HepG2 (cell line): ENCODE measurements at regions not wholly inside any gene's neighbourhood (a gene's known extent, or its start where the extent isn't known, plus 50 kb on each side); places are given as distances from the start of the nearest gene placed in this dataset.
"Not testable (repeated sequence)": the region's sequence is repeated elsewhere in the genome, so short reads cannot be mapped to it uniquely, and the experiment has no call there.

Experiments
- ATAC-seq: fragments of 200-7000 bp; cut with Tn5 transposase; 3 replicates; pipeline ENCODE4 v1.9.1; 2020; ENCODE audit warnings: mild to moderate bottlenecking, moderate library complexity
- BruUV-seq: library from RNA; stranded (reverse); fragments of 400-500 nt; replicated peaks from 2 replicates; lab custom pipeline; 2021; lab: Mats Ljungman, UMichigan
- CTCF ChIA-PET: fragments of 300-600 bp; formaldehyde crosslinking; extraction: SDS; loops from one replicate; lab custom pipeline; 2021; ENCODE audit warnings: low total read pairs, inconsistent platforms, low intra/inter-chr PET ratio; lab: Yijun Ruan, JAX
- POLR2A ChIA-PET: fragments of 350-600 bp; sonication (Branson Sonifier 250); formaldehyde crosslinking; loops from one replicate; lab custom pipeline; 2020; ENCODE audit warnings: antibody characterized with exemption, inconsistent platforms; lab: Yijun Ruan, JAX
- DNase-seq: peaks from one replicate; pipeline ENCODE4 v3.0.0-alpha.2; 2015; ENCODE audit warnings: low spot score
- FAIRE-seq: peaks from 3 replicates; lab custom pipeline; 2011; peaks lifted over from hg19 to GRCh38; lab: Jason Lieb, UNC
- H2AFZ ChIP-seq: one replicate; pipeline ENCODE4 v1.6.1; 2011; ENCODE audit warnings: low read length, inconsistent platforms
- H3K27ac ChIP-seq: fragments of 300-600 bp; 3 replicates; pipeline ENCODE4 v1.8.0; 2011; ENCODE audit warnings: mixed run types, mild to moderate bottlenecking, mixed read lengths, low read length, inconsistent platforms; ENCODE audit not compliant: insufficient read depth; ENCODE audit errors: extremely low read length
- H3K27me3 ChIP-seq, 2 experiments: fragments of 200-600 bp in 1 of 2; 2 replicates in 1 of 2; 3 replicates in 1 of 2; pipeline versions ENCODE4 v1.6.0 to v1.8.0; 2011; ENCODE audit warnings: low read length in 2 of 2, mild to moderate bottlenecking in 2 of 2, moderate library complexity in 2 of 2, inconsistent platforms in 1 of 2; ENCODE audit not compliant: insufficient read depth in 2 of 2, control insufficient read depth in 1 of 2
- H3K36me3 ChIP-seq, 2 experiments: fragments of 200-600 bp in 1 of 2; replicated peaks in 1 of 2; 2 replicates in 1 of 2; 3 replicates in 1 of 2; pipeline versions ENCODE4 v1.5.1 to v1.8.0; 2011; ENCODE audit warnings: low read length in 2 of 2, inconsistent platforms in 1 of 2; ENCODE audit not compliant: insufficient read depth in 2 of 2, control insufficient read depth in 1 of 2
- H3K4me1 ChIP-seq: 2 replicates; pipeline ENCODE4 v1.5.1; 2012; ENCODE audit warnings: low read length, inconsistent platforms; ENCODE audit not compliant: insufficient read depth
- H3K4me2 ChIP-seq: 2 replicates; pipeline ENCODE4 v1.6.0; 2011; ENCODE audit warnings: low read depth, low read length, inconsistent platforms
- H3K4me3 ChIP-seq, 3 experiments: fragments of 200-600 bp in 1 of 3; sonication (generic), shearing (Covaris generic) in 1 of 3; replicated peaks in 1 of 3; 2 replicates each; pipeline ENCODE4 v1.5.1; 2011 to 2016; ENCODE audit warnings: low read length in 3 of 3, inconsistent platforms in 2 of 3, low read depth in 2 of 3, mild to moderate bottlenecking in 2 of 3, control low read depth in 1 of 3, mixed read lengths in 1 of 3; ENCODE audit not compliant: insufficient read depth in 1 of 3
- H3K79me2 ChIP-seq: one replicate; pipeline ENCODE4 v1.6.1; 2011; ENCODE audit warnings: low read length, inconsistent platforms; ENCODE audit not compliant: insufficient read depth
- H3K9ac ChIP-seq: 2 replicates; pipeline ENCODE4 v1.6.0; 2011; ENCODE audit warnings: mild to moderate bottlenecking, low read depth, low read length, inconsistent platforms; ENCODE audit not compliant: insufficient read depth
- H3K9me3 ChIP-seq: 2 replicates; pipeline ENCODE4 v1.5.1; 2012; ENCODE audit warnings: mild to moderate bottlenecking, low read length
- H4K20me1 ChIP-seq: 2 replicates; pipeline ENCODE4 v1.6.0; 2011; ENCODE audit warnings: inconsistent platforms, mild to moderate bottlenecking, low read length, moderate library complexity; ENCODE audit not compliant: insufficient read depth
- WGBS: methylation state at CpG from one replicate; pipeline ENCODE4 v1.1.6; 2017; ENCODE audit warnings: low lambda C conversion rate; 5-methylcytosine and 5-hydroxymethylcytosine counted together
- in situ Hi-C: cut with HindIII; loops from 2 replicates; pipeline ENCODE4 v1.10.0; 2017; ENCODE audit warnings: low pct_unique_long_range_greater_than_20kb; ENCODE audit not compliant: extremely low pct_ligation_motif_present
- intact Hi-C: fragments of 100-400 bp; cut with micrococcal nuclease; formaldehyde crosslinking; loops from one replicate; pipeline ENCODE4 v1.10.0; 2022; ENCODE audit not compliant: unreplicated experiment

DNA sequence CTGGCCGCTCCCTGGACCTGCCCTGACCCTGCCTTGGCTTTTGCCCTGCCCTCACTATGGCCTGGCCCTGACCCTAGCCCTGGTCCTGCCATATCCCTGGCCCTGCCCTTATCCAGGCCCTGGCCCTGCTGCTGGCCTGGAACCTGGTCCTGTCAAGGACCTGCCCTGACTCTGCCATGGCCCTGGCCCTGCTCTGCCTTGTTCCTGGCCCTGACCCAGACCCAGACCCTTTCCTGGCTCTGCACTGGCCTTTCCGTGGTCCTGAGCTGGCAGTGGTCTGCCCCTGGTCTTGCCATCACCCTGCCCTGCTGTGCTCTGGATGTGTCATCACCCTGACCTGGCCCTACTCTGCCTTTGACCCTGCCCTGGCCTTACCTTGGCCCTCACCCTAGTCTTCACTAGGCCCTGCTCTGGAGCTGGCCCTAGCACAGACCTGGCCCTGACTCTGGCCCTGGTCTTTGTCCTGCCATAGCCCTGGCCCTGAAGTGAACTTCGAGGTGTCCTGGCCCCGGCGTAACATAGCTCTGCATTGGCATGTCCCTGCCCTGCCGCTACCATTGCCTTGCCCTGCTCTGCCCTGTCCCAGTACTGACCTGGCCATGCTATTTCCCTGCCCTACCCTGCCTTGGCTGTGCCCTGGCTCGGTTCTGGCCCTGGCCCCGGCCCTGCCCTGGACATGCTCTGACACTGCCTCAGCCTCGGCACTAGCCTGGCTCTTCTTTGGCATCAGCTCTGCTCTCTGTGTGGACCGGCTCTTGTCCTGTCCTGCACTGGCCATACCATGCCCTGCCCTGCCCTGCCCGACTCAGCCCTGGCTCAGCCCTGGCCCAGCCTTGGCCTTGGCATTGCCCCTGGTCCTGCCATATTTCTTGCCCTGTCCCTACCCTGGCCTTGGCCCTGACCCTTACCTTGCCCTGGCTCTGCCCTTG, 239.2 kb downstream of the GOLGA6L6 start:
- ATAC-seq, H3K4me1 ChIP-seq, H2AFZ ChIP-seq, H3K36me3 ChIP-seq, CTCF ChIA-PET, POLR2A ChIA-PET, H3K4me3 ChIP-seq, H3K4me2 ChIP-seq, FAIRE-seq, DNase-seq, H3K27ac ChIP-seq, intact Hi-C loops, BruUV-seq, H3K9ac ChIP-seq, in situ Hi-C loops, H3K27me3 ChIP-seq, H3K79me2 ChIP-seq, H4K20me1 ChIP-seq: not testable (repeated sequence)
- peaks cover 39% of the 10 kb centered on the region for H3K9me3 ChIP-seq
- 34% methylated on average over 11 of the region's 11 CpGs for WGBS

DNA sequence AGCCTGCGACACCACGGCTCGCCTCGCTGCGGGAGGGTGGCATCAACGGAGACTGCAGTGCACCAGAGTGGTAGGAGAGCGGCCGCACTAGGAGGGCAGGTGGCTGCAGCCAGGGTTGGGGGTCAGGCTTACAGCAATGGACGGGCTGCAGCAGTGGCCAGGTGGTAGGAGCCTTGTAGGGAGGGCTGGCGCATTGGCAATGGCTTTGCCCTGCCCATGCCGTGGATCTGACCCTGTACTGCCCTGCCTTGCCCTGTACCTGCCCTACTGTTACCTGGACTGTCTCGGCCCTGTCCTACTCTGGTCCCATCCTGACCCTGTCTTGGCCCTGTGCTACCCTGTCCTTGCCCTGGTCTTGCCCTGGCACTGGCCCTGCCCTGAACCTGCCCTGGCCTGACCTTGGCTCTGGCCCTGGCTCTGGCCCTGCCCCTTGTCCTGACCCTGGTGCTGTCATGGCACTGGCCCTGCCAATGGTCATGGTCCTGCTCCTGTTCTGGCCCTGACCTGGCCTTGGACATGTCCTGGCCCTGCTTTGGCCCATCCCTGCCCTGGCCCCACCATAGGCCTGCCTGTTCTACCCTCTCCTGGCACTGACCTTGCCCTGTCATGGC, 240.0 kb downstream of the GOLGA6L6 start:
- H3K4me2 ChIP-seq, H3K27ac ChIP-seq, DNase-seq, intact Hi-C loops, BruUV-seq, H3K9ac ChIP-seq, H3K36me3 ChIP-seq, ATAC-seq, H3K4me1 ChIP-seq, H3K79me2 ChIP-seq, in situ Hi-C loops, POLR2A ChIA-PET, H2AFZ ChIP-seq, FAIRE-seq, H3K4me3 ChIP-seq, CTCF ChIA-PET, H3K27me3 ChIP-seq, H4K20me1 ChIP-seq: not testable (repeated sequence)
- peaks cover 34% of the 10 kb centered on the region for H3K9me3 ChIP-seq
- WGBS, result 62% methylated on average over 12 of the region's 12 CpGs

DNA sequence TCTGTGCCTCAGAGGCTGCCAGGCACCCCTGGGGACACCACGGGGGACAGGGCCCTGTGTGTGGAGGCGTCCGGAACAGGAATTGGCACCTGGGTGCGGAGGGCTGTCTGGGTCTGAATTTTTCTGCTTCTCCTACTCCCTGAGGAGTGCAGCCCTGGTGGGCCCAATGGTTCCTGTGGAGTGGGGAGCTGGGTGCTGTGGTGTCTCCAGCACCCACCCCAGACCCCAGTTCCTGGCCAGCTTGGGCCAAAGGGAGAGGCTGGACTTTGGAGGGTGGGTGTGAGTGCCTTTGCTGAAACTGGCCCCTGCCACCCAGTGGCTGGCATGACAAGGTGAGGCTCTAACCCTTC, 240.6 kb downstream of the GOLGA6L6 start:
- H3K36me3 ChIP-seq, POLR2A ChIA-PET, H3K9ac ChIP-seq, FAIRE-seq, H3K79me2 ChIP-seq, H2AFZ ChIP-seq, intact Hi-C loops, H4K20me1 ChIP-seq, H3K4me3 ChIP-seq, H3K4me1 ChIP-seq, DNase-seq, H3K4me2 ChIP-seq, in situ Hi-C loops, CTCF ChIA-PET, H3K27ac ChIP-seq, BruUV-seq, ATAC-seq, H3K27me3 ChIP-seq: not testable (repeated sequence)
- WGBS, result no CpG with 5 or more reads among the region's 4 CpGs
- H3K9me3 ChIP-seq, result peaks cover 28% of the 10 kb centered on the region

DNA sequence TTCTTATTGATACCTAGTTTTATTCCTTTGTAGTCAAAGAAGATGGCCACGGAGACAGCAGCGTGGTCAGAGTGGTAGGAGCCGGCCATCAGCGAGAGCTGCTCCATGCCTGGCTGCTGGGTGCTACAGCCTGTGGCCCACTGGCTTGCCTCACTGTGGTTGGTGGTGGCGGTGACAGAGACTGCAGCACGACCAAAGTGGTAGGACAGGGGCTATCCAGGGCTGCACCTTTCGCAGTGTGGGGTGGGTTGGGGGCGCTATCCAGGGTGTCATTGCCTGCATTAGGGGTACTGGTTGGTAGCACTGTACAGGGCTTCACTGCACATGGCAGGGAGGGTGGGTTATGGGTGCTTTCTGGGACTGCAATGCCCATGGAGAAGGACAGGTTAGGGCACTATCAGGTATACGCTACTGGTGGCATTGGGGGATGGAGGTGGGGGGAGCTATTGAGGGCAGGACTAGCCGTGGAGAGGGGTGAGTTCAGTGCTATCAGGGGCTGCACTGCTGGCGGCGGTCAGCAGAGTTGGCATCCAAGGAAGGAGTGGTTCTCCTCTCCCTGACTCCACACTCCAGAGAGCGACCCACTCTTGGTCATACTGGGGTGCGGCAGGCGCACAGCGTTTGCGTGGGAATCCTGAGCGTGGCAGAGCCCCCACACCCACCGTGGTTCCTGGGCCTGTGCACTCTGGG, 241.1 kb downstream of the GOLGA6L6 start:
- H3K4me3 ChIP-seq, POLR2A ChIA-PET, H3K79me2 ChIP-seq, ATAC-seq, H3K36me3 ChIP-seq, intact Hi-C loops, H4K20me1 ChIP-seq, DNase-seq, CTCF ChIA-PET, H3K9ac ChIP-seq, H3K27ac ChIP-seq, FAIRE-seq, H3K4me2 ChIP-seq, BruUV-seq, in situ Hi-C loops, H3K4me1 ChIP-seq, H2AFZ ChIP-seq, H3K27me3 ChIP-seq: not testable (repeated sequence)
- 52% methylated on average over 18 of the region's 19 CpGs for WGBS
- H3K9me3 ChIP-seq, result peaks cover 23% of the 10 kb centered on the region
